ENCODE measurements at regions not wholly inside any gene's neighbourhood (a gene's known extent, or its start where the extent isn't known, plus 50 kb on each side); places are given as distances from the start of the nearest gene placed in this dataset.

DNA sequence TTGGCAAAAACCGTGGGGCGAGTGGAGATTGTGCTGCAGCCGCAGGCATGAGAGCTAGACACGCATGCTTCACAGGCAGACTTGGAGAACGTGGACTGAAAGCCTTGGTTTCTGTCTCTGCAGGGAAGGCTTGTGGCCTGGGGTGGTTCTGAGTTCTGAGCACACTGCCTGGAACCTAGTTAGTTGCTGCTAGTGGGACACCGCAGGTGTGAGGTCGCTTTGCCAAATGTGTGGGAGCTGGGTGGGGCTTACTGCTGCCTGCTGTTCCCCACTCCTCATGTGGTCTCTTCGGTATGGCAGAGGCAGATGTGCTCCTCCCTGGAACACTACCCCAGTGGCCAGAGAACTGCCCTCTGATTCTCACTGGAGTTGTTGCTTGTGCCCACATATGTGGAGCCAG, 484.0 kb downstream of the MMUT start:
- Histone ChIP-seq H3K4me3 (no peak overlapping the region), H3K27ac (no peak overlapping the region), H3K36me3 (no peaks in the 10 kb centered on the region), H3K9me3 (peaks cover 0 to 4% of the 10 kb centered on the region in 2 donors), H3K27me3 (no peaks in the 10 kb centered on the region), H3K4me1 (no peaks in the 10 kb centered on the region)
- intact Hi-C loops (cut with DNase I; ENCODE audit: low total_unique reads) = no loop called here
- TF ChIP-seq, protein P1, sequence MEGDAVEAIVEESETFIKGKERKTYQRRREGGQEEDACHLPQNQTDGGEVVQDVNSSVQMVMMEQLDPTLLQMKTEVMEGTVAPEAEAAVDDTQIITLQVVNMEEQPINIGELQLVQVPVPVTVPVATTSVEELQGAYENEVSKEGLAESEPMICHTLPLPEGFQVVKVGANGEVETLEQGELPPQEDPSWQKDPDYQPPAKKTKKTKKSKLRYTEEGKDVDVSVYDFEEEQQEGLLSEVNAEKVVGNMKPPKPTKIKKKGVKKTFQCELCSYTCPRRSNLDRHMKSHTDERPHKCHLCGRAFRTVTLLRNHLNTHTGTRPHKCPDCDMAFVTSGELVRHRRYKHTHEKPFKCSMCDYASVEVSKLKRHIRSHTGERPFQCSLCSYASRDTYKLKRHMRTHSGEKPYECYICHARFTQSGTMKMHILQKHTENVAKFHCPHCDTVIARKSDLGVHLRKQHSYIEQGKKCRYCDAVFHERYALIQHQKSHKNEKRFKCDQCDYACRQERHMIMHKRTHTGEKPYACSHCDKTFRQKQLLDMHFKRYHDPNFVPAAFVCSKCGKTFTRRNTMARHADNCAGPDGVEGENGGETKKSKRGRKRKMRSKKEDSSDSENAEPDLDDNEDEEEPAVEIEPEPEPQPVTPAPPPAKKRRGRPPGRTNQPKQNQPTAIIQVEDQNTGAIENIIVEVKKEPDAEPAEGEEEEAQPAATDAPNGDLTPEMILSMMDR (IDR thresholded peaks at IDR 0.05) = no peak
- no peak for TF ChIP-seq POLR2A (IDR thresholded peaks at IDR 0.05)
- TF ChIP-seq POLR2AphosphoS5 (IDR thresholded peaks at IDR 0.05) = no peak
- no peak for DNase-seq (ENCODE audit: low spot score in 2 of 2)

DNA sequence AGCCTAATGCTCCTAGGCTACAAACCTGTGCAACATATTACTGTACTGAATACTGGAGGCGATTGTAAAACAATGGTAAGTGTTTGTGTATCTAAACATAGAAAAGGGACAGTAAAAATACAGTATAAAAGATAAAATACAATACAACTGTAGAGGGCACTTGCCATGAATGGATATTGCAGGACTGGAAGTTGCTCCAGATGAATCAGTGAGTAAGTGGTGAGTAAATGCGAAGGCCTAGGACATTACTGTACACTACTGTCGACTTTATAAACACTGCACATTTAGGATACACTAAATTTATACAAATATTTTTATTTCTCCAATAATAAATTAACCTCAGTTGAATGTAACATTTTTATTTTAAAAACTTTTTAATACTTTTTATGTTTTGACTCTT, 485.0 kb downstream of the MMUT start:
- TF ChIP-seq, protein P1 (IDR thresholded peaks at IDR 0.05) = no peak
- no peak for TF ChIP-seq POLR2A (IDR thresholded peaks at IDR 0.05)
- no peak for TF ChIP-seq POLR2AphosphoS5 (IDR thresholded peaks at IDR 0.05)
- H3K36me3 ChIP-seq = no peaks in the 10 kb centered on the region
- H3K9me3 ChIP-seq = peaks cover 0 to 4% of the 10 kb centered on the region in 2 donors
- H3K27me3 ChIP-seq = no peaks in the 10 kb centered on the region
- H3K4me3 ChIP-seq = no peak overlapping the region
- no peak overlapping the region for H3K27ac ChIP-seq
- DNase-seq (ENCODE audit: low spot score in 2 of 2) = no peak
- intact Hi-C loops (cut with DNase I; ENCODE audit: low total_unique reads) = no loop called here
- no peaks in the 10 kb centered on the region for H3K4me1 ChIP-seq

DNA sequence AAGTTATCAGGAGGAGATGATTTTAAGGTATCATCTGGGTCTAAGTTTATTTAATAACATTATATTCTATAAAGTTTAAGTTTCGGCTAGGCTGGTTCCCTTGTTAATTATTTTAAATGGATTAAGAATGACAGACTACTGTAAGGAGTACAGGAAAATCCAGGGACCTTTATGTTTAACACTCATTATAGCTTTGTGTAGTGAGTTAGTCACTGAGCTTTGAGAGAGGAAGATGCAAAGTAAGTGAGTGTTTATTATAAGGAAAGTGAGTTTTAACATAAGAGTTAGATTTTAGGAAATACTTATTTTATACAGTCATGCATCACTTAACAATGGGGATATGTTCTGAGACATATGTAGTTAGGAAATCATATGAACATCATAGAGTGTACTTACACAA, 485.5 kb downstream of the MMUT start:
- intact Hi-C loops (cut with DNase I; ENCODE audit: low total_unique reads) = no loop called here
- DNase-seq (ENCODE audit: low spot score in 2 of 2) = no peak
- no peaks in the 10 kb centered on the region for H3K36me3 ChIP-seq

DNA sequence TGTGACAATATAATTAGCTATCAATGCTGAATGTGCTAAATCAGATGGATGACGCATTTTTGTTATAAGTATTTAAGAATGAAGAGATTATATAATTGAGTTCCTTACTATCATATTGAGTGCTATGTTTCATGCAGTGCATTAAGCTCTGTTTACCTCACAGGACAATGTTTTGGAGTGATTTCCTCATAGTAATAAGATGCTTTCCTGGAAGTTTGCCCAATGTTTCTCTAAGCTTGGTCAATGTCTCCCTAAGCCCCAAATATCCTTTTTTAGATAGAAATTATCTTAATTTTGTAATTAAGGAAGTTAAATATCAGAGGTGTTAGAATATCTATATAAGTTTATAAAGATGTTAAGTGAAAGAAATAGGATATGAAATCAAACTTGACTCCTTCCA, 489.6 kb downstream of the MMUT start:
- H3K27me3 ChIP-seq = no peaks in the 10 kb centered on the region
- peaks cover 0 to 4% of the 10 kb centered on the region in 2 donors for H3K9me3 ChIP-seq
- no peaks in the 10 kb centered on the region for H3K4me1 ChIP-seq
- intact Hi-C loops (cut with DNase I; ENCODE audit: low total_unique reads) = no loop called here
- TF ChIP-seq POLR2A (IDR thresholded peaks at IDR 0.05) = no peak
- TF ChIP-seq, protein P1 (IDR thresholded peaks at IDR 0.05) = no peak
- TF ChIP-seq POLR2AphosphoS5 (IDR thresholded peaks at IDR 0.05) = no peak
- no peaks in the 10 kb centered on the region for H3K36me3 ChIP-seq
- no peak overlapping the region for H3K4me3 ChIP-seq
- no peak for DNase-seq (ENCODE audit: low spot score in 2 of 2)
- H3K27ac ChIP-seq = no peak overlapping the region

More for the DNA sequence above, 485.5 kb downstream of the MMUT start:
- TF ChIP-seq, protein P1 (IDR thresholded peaks at IDR 0.05) = no peak
- no peak for TF ChIP-seq POLR2AphosphoS5 (IDR thresholded peaks at IDR 0.05)
- TF ChIP-seq POLR2A (IDR thresholded peaks at IDR 0.05) = no peak
- Histone ChIP-seq H3K4me3 (no peak overlapping the region), H3K27me3 (no peaks in the 10 kb centered on the region), H3K27ac (no peak overlapping the region), H3K4me1 (no peaks in the 10 kb centered on the region), H3K9me3 (peaks cover 0 to 4% of the 10 kb centered on the region in 2 donors)

DNA sequence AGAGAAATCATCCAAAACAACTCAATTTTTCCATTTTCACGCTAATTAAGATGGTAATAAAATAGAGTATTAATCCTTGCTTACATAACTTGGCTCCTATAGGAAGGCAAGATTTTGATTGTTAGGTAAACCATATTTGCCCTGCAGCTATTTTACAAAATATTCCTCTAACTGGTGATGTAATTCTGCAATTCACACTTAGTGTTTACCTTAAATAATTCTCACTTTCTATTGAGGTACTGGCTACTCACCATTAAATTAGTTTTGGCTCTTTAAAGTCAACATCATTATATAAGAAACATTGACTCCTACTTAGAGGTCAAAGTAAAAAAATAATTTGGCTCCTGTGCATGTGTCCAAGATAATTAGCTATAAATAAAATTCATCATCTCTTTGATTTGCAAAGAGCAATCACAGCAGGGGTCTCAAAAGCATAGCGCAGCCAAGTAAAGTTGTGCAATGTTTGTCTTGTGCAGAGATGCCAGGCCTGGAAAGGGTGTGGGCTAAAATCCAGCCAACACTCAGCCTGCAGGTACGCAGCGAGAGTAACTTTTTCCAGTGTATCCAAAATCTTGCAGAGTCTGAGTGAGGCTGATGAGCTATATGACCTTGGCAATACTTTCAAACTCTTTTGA, 501.2 kb downstream of the MMUT start:
- H3K4me1 ChIP-seq = no peaks in the 10 kb centered on the region
- intact Hi-C loops (cut with DNase I; ENCODE audit: low total_unique reads) = no loop called here
- DNase-seq (ENCODE audit: low spot score in 2 of 2) = no peak
- TF ChIP-seq POLR2AphosphoS5 (IDR thresholded peaks at IDR 0.05) = no peak
- no peak for TF ChIP-seq POLR2A (IDR thresholded peaks at IDR 0.05)
- TF ChIP-seq, protein P1 (IDR thresholded peaks at IDR 0.05) = no peak
- no peak overlapping the region for H3K4me3 ChIP-seq
- no peaks in the 10 kb centered on the region for H3K36me3 ChIP-seq
- H3K9me3 ChIP-seq = no peaks in the 10 kb centered on the region
- no peaks in the 10 kb centered on the region for H3K27me3 ChIP-seq
- no peak overlapping the region for H3K27ac ChIP-seq
